ENCODE measurements at regions not wholly inside any gene's neighbourhood (a gene's known extent, or its start where the extent isn't known, plus 50 kb on each side); places are given as distances from the start of the nearest gene placed in this dataset.

GRCh38 chr10:111392910-111393309 is 316.1 kb downstream of the ADRA2A start:
- no peaks in the 10 kb centered on the region for H3K4me1 Mint-ChIP-seq (ENCODE audit: low read depth)
- no peaks in the 10 kb centered on the region for H3K9me3 Mint-ChIP-seq
- H3K4me3 Mint-ChIP-seq, result no peak overlapping the region
- H3K27me3 Mint-ChIP-seq (ENCODE audit: insufficient read depth), result peaks cover 2% of the 10 kb centered on the region
- intact Hi-C loops (cut with micrococcal nuclease), result no loop called here
- DNase-seq (ENCODE audit: low spot score), result no peak
- H3K36me3 Mint-ChIP-seq (ENCODE audit: low read depth), result no peaks in the 10 kb centered on the region
- no peak overlapping the region for H3K27ac Mint-ChIP-seq

- Mint-ChIP-seq H3K27ac (no peak overlapping the region), H3K4me1 (ENCODE audit: low read depth) (no peaks in the 10 kb centered on the region), H3K27me3 (ENCODE audit: insufficient read depth) (no peaks in the 10 kb centered on the region), H3K4me3 (no peak overlapping the region), H3K36me3 (ENCODE audit: low read depth) (no peaks in the 10 kb centered on the region), H3K9me3 (no peaks in the 10 kb centered on the region)
- intact Hi-C loops (cut with micrococcal nuclease), result no loop called here
- no peak for DNase-seq (ENCODE audit: low spot score)
Observed at GRCh38 chr10:111410740-111411139, 333.9 kb downstream of the ADRA2A start.

GRCh38 chr10:111425459-111425858 is 348.6 kb downstream of the ADRA2A start:
- Mint-ChIP-seq H3K4me1 (ENCODE audit: low read depth) (no peaks in the 10 kb centered on the region), H3K27ac (no peak overlapping the region), H3K4me3 (no peak overlapping the region), H3K36me3 (ENCODE audit: low read depth) (no peaks in the 10 kb centered on the region), H3K27me3 (ENCODE audit: insufficient read depth) (no peaks in the 10 kb centered on the region), H3K9me3 (no peaks in the 10 kb centered on the region)
- DNase-seq (ENCODE audit: low spot score), result no peak
- intact Hi-C loops (cut with micrococcal nuclease), result no loop called here

DNA sequence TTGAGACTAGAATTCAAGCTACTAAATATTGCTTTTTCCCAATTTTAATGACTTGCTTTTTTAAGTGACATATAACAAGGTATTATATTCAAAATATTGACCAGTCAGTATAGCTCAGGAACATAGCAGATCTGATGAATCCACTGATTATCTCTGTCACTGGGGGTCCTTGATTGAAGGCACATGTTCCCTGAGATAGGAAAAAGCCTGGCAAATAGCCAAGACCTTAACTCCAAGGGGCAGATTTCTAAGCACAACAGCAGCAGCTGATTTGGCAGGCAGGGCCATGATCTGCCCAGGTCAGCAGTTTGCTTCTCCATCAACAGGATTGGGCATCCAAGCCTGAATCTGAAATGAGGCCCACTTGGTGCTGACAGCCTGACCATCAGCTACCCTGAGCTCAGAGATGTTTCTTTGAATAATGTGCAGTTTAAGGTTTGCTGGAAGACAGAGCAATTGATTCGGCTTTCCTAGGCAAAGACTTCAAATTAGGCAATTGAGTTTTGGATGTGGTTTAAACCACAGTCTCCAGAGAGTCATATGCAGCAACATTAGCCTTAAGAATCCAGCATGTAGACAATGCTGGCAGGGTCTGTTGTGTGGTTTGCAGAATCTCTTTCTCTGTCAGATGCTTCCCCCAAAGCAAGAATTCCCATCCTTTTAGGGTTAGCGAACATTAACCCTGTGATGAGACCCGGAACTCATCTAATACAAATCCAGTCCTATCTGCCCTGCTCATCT is 352.6 kb downstream of the ADRA2A start:
- DNase-seq (ENCODE audit: low spot score), result no peak
- no peak overlapping the region for H3K4me3 Mint-ChIP-seq
- intact Hi-C loops (cut with micrococcal nuclease), result no loop called here
- H3K9me3 Mint-ChIP-seq, result no peaks in the 10 kb centered on the region
- no peaks in the 10 kb centered on the region for H3K36me3 Mint-ChIP-seq (ENCODE audit: low read depth)
- H3K27ac Mint-ChIP-seq, result no peak overlapping the region
- no peaks in the 10 kb centered on the region for H3K4me1 Mint-ChIP-seq (ENCODE audit: low read depth)
- no peaks in the 10 kb centered on the region for H3K27me3 Mint-ChIP-seq (ENCODE audit: insufficient read depth)

- intact Hi-C loops (cut with micrococcal nuclease), result no loop called here
- Mint-ChIP-seq H3K27ac (no peak overlapping the region), H3K36me3 (ENCODE audit: low read depth) (no peaks in the 10 kb centered on the region), H3K4me1 (ENCODE audit: low read depth) (no peaks in the 10 kb centered on the region), H3K27me3 (ENCODE audit: insufficient read depth) (no peaks in the 10 kb centered on the region), H3K9me3 (no peaks in the 10 kb centered on the region), H3K4me3 (no peak overlapping the region)
- DNase-seq (ENCODE audit: low spot score), result no peak
Observed at GRCh38 chr10:111430070-111430469, 353.2 kb downstream of the ADRA2A start.

GRCh38 chr10:111432588-111432987 is 355.8 kb downstream of the ADRA2A start:
- DNase-seq (ENCODE audit: low spot score), result no peak
- H3K36me3 Mint-ChIP-seq (ENCODE audit: low read depth), result no peaks in the 10 kb centered on the region
- H3K27ac Mint-ChIP-seq, result no peak overlapping the region
- H3K4me3 Mint-ChIP-seq, result no peak overlapping the region
- no peaks in the 10 kb centered on the region for H3K27me3 Mint-ChIP-seq (ENCODE audit: insufficient read depth)
- intact Hi-C loops (cut with micrococcal nuclease), result no loop called here
- H3K9me3 Mint-ChIP-seq, result no peaks in the 10 kb centered on the region
- no peaks in the 10 kb centered on the region for H3K4me1 Mint-ChIP-seq (ENCODE audit: low read depth)

- no peak overlapping the region for H3K27ac Mint-ChIP-seq
- no peaks in the 10 kb centered on the region for H3K4me1 Mint-ChIP-seq (ENCODE audit: low read depth)
- DNase-seq (ENCODE audit: low spot score), result no peak
- no peaks in the 10 kb centered on the region for H3K36me3 Mint-ChIP-seq (ENCODE audit: low read depth)
- H3K27me3 Mint-ChIP-seq (ENCODE audit: insufficient read depth), result no peaks in the 10 kb centered on the region
- intact Hi-C loops (cut with micrococcal nuclease), result no loop called here
- no peak overlapping the region for H3K4me3 Mint-ChIP-seq
- H3K9me3 Mint-ChIP-seq, result no peaks in the 10 kb centered on the region
Observed at GRCh38 chr10:111435871-111436270, 359.0 kb downstream of the ADRA2A start.

GRCh38 chr10:111439034-111439842 is 362.4 kb downstream of the ADRA2A start:
- no peaks in the 10 kb centered on the region for H3K9me3 Mint-ChIP-seq
- no peaks in the 10 kb centered on the region for H3K4me1 Mint-ChIP-seq (ENCODE audit: low read depth)
- no peaks in the 10 kb centered on the region for H3K27me3 Mint-ChIP-seq (ENCODE audit: insufficient read depth)
- no peaks in the 10 kb centered on the region for H3K36me3 Mint-ChIP-seq (ENCODE audit: low read depth)
- no peak overlapping the region for H3K27ac Mint-ChIP-seq
- intact Hi-C loops (cut with micrococcal nuclease), result no loop called here
- no peak overlapping the region for H3K4me3 Mint-ChIP-seq
- DNase-seq (ENCODE audit: low spot score), result no peak

- no peak for DNase-seq (ENCODE audit: low spot score)
- H3K27ac Mint-ChIP-seq, result no peak overlapping the region
- H3K9me3 Mint-ChIP-seq, result no peaks in the 10 kb centered on the region
- intact Hi-C loops (cut with micrococcal nuclease), result no loop called here
- no peaks in the 10 kb centered on the region for H3K4me1 Mint-ChIP-seq (ENCODE audit: low read depth)
- H3K4me3 Mint-ChIP-seq, result no peak overlapping the region
- no peaks in the 10 kb centered on the region for H3K36me3 Mint-ChIP-seq (ENCODE audit: low read depth)
- H3K27me3 Mint-ChIP-seq (ENCODE audit: insufficient read depth), result no peaks in the 10 kb centered on the region
Observed at GRCh38 chr10:111440501-111440900, 363.7 kb downstream of the ADRA2A start.

DNA sequence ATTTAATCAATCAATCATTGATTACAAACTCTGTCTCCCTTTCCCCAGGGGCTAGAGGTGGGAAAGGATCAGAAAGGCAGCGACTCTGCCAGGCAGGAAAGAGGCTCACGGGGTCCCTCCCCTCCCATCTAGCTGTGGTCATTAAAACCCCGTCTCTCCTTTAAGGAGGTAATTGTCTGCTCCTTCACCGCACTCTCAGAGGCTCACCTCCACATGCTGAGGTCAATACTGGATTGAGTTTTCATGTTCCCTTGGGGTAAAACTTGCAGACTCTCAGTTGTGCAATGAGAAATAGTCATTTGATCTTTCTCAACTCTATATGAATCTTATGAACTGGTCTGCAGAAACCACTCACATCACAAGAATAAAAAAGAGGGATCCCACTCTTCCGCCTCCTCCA is 368.8 kb downstream of the ADRA2A start:
- no peak overlapping the region for H3K27ac Mint-ChIP-seq
- no peaks in the 10 kb centered on the region for H3K27me3 Mint-ChIP-seq (ENCODE audit: insufficient read depth)
- DNase-seq (ENCODE audit: low spot score), result no peak
- H3K9me3 Mint-ChIP-seq, result no peaks in the 10 kb centered on the region
- no peaks in the 10 kb centered on the region for H3K36me3 Mint-ChIP-seq (ENCODE audit: low read depth)
- H3K4me1 Mint-ChIP-seq (ENCODE audit: low read depth), result no peaks in the 10 kb centered on the region
- no peak overlapping the region for H3K4me3 Mint-ChIP-seq
- intact Hi-C loops (cut with micrococcal nuclease), result no loop called here

GRCh38 chr10:111446966-111447365 is 370.1 kb downstream of the ADRA2A start:
- no peak overlapping the region for H3K27ac Mint-ChIP-seq
- no peaks in the 10 kb centered on the region for H3K27me3 Mint-ChIP-seq (ENCODE audit: insufficient read depth)
- DNase-seq (ENCODE audit: low spot score), result no peak
- H3K36me3 Mint-ChIP-seq (ENCODE audit: low read depth), result no peaks in the 10 kb centered on the region
- intact Hi-C loops (cut with micrococcal nuclease), result no loop called here
- H3K9me3 Mint-ChIP-seq, result no peaks in the 10 kb centered on the region
- no peak overlapping the region for H3K4me3 Mint-ChIP-seq
- H3K4me1 Mint-ChIP-seq (ENCODE audit: low read depth), result no peaks in the 10 kb centered on the region

DNA sequence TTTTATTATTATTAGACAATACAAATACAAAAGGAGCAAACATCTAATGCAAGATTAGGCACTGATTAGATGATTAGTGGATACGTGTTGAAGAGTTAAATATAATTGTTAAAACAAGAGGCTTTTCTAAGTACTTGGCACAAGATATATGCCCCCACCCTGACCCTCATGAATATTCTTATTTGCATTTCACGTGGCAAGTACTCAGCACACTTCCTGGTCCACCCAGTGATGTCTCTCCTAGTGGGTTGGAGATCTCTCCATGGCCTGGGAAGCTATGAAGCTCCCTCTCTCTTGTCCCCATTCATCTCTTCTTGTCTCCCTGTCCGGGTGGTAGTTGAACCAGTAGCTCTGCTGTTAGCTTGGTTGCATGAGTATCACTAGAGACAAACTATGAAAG is 375.3 kb downstream of the ADRA2A start:
- Mint-ChIP-seq H3K4me1 (ENCODE audit: low read depth) (no peaks in the 10 kb centered on the region), H3K9me3 (no peaks in the 10 kb centered on the region), H3K27me3 (ENCODE audit: insufficient read depth) (no peaks in the 10 kb centered on the region), H3K27ac (no peak overlapping the region), H3K36me3 (ENCODE audit: low read depth) (no peaks in the 10 kb centered on the region), H3K4me3 (no peak overlapping the region)
- intact Hi-C loops (cut with micrococcal nuclease), result no loop called here
- DNase-seq (ENCODE audit: low spot score), result no peak

DNA sequence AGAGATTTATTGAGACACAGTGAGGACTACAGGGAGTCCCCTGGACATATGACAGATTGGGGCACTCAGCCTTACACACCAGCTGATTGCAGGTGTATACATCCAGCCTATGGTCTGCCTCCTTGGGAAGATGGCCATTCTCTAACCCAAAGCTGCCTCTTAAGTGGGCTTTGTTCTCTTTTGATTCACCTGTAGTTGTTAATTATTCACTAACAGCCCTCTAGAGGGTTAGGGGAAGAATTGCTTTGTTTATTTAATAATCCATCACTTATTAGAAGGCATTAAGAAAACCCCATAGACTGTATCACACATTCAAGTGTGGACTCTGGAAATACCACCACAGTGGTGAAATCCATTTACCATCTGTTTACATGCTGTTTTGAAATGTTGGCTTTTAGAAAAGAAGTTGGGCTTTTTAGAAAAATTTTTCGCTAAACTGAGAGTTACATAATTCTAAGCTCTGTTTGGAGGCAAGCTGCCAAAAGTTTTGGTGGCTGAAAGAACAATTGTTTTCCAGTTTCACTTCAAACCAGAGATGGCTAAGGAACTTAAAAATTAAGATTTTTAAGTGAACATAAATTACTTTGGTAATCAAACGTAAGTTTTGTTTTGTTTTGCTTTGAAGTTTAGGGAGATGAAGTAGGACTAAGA is 379.1 kb downstream of the ADRA2A start:
- Mint-ChIP-seq H3K36me3 (ENCODE audit: low read depth) (no peaks in the 10 kb centered on the region), H3K27me3 (ENCODE audit: insufficient read depth) (no peaks in the 10 kb centered on the region), H3K4me1 (ENCODE audit: low read depth) (no peaks in the 10 kb centered on the region), H3K4me3 (no peak overlapping the region), H3K27ac (no peak overlapping the region), H3K9me3 (no peaks in the 10 kb centered on the region)
- DNase-seq (ENCODE audit: low spot score), result no peak
- intact Hi-C loops (cut with micrococcal nuclease), result no loop called here

Measured in activated T-helper 1 cell treated with anti-CD3 and anti-CD28 coated beads, Interleukin-12 subunit alpha, Interleukin-12 subunit beta, Interleukin-2, Interleukin-4 antibody, amounts not matched to agents 30 ng/mL and 10 ng/mL and 1 ng/mL, durations not matched to agents 14 hours and 24 hours and 36 hours (primary cell).